HG03571 (cell line): ENCODE measurements at regions not wholly inside any gene's neighbourhood (a gene's known extent, or its start where the extent isn't known, plus 50 kb on each side); places are given as distances from the start of the nearest gene placed in this dataset.

ENCODE experiments used
- ATAC-seq: cut with Tn5 transposase; IDR thresholded peaks from one replicate; pipeline ENCODE4 v1.9.1; 2021; ENCODE audit not compliant: unreplicated experiment

DNA sequence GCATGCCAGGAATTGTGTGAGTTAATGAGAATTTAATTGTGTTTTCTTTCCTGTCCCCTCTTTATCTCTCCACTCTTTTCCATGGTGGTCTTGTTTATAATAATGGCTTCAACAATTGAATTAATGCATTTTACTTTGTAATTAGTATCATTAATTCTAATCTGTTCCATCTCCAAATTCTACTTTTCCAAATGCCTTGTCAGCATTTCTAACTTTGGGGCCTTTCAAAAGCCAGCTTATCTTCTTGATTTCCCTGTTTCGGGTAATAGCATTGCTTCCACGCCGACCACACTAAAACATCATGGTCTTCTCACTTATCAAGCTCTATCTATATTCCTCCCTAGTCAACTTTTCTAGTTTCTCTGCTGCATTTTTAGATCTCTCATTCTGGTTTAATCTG is 54.2 kb upstream of the RMST start:
- no peak for ATAC-seq

DNA sequence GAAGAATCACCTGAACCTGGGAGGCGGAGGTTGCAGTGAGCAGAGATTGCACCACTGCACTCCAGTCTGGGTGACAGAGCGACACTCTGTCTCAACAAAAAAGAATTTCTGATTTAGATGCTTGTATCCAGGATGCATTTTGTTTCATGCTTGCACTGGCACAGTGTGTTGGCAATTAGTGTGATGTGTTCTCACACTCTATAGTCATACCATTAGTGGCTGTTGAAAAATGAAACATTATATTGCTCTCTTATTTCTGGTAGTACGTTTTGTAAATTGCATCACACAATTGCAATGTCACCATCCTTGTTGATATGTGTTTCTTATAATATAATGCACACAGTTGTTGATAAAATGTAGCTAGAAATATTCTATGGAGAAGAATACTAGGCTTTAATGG is 51.3 kb upstream of the RMST start:
- ATAC-seq: no peak
